ENCODE measurements at regions not wholly inside any gene's neighbourhood (a gene's known extent, or its start where the extent isn't known, plus 50 kb on each side); places are given as distances from the start of the nearest gene placed in this dataset.

GRCh38 chr5:93665648-93666047 lies 75.8 kb downstream of the POU5F2 start:
- TF ChIP-seq CTCF (IDR thresholded peaks at IDR 0.05): no peak
- TF ChIP-seq POLR2A (IDR thresholded peaks at IDR 0.05): no peak
- no peak for TF ChIP-seq EP300 (IDR thresholded peaks at IDR 0.05)
